IMR-90 (cell line): ENCODE measurements at regions not wholly inside any gene's neighbourhood (a gene's known extent, or its start where the extent isn't known, plus 50 kb on each side); places are given as distances from the start of the nearest gene placed in this dataset.

ENCODE experiments used
- ATAC-seq: fragments of 200-7000 bp; cut with Tn5 transposase; 2 replicates; pipeline ENCODE4 v1.9.1; 2020; ENCODE audit warnings: low read depth, mild to moderate bottlenecking, moderate library complexity
- BruUV-seq: library from RNA; stranded (reverse); fragments of 400-500 nt; replicated peaks from 2 replicates; lab custom pipeline; 2021; lab: Mats Ljungman, UMichigan
- CTCF ChIA-PET: fragments of 300-600 bp; formaldehyde crosslinking; extraction: SDS; loops from one replicate; lab custom pipeline; 2021; ENCODE audit warnings: antibody characterized with exemption; lab: Yijun Ruan, JAX
- POLR2A ChIA-PET: fragments of 300-600 bp; sonication (Branson Sonifier 250); formaldehyde crosslinking; loops from one replicate; lab custom pipeline; 2022; ENCODE audit warnings: antibody characterized with exemption; ENCODE audit not compliant: unreplicated experiment; lab: Charles Lee
- DNase-seq: peaks from one replicate; pipeline ENCODE4 v3.0.0; 2013
- H2AFZ ChIP-seq: replicated peaks from 2 replicates; pipeline ENCODE3; 2013; ENCODE audit warnings: low read length, mild to moderate bottlenecking; ENCODE audit not compliant: poor library complexity
- H2AK5ac ChIP-seq: 2 replicates; pipeline ENCODE4 v1.6.1; 2013; ENCODE audit warnings: low read depth, low read length, inconsistent platforms
- H2AK9ac ChIP-seq: replicated peaks from 2 replicates; pipeline ENCODE3; 2013; ENCODE audit warnings: mild to moderate bottlenecking, low read depth, low read length, moderate library complexity; ENCODE audit not compliant: poor library complexity
- H2BK120ac ChIP-seq: 2 replicates; pipeline ENCODE4 v1.6.1; 2013; ENCODE audit warnings: low read depth, low read length, inconsistent platforms
- H2BK15ac ChIP-seq: 3 replicates; pipeline ENCODE4 v1.6.1; 2013; ENCODE audit warnings: low read depth, low read length, inconsistent platforms
- H2BK20ac ChIP-seq: 2 replicates; pipeline ENCODE4 v1.6.1; 2013; ENCODE audit warnings: low read depth, mild to moderate bottlenecking, inconsistent platforms, low read length, moderate library complexity
- H2BK5ac ChIP-seq: 2 replicates; pipeline ENCODE4 v1.6.1; 2013; ENCODE audit warnings: mild to moderate bottlenecking, low read depth, low read length, inconsistent platforms; ENCODE audit not compliant: poor library complexity, severe bottlenecking
- H3K14ac ChIP-seq: replicated peaks from 2 replicates; pipeline ENCODE4 v1.6.1; 2013; ENCODE audit warnings: low read depth, low read length, inconsistent platforms
- H3K18ac ChIP-seq: 2 replicates; pipeline ENCODE4 v1.6.1; 2013; ENCODE audit warnings: low read depth, low read length, control low read depth
- H3K23ac ChIP-seq: 2 replicates; pipeline ENCODE4 v1.6.1; 2013; ENCODE audit warnings: low read depth, low read length, inconsistent platforms
- H3K27ac ChIP-seq: 2 replicates; pipeline ENCODE4 v1.5.1; 2013; ENCODE audit warnings: mild to moderate bottlenecking, control low read depth, low read length; ENCODE audit not compliant: insufficient read depth
- H3K27me3 ChIP-seq: 2 replicates; pipeline ENCODE4 v1.6.1; 2013; ENCODE audit warnings: low read length; ENCODE audit not compliant: control insufficient read depth, insufficient read depth
- H3K36me3 ChIP-seq: 2 replicates; pipeline ENCODE4 v1.6.1; 2013; ENCODE audit warnings: low read length, mixed read lengths; ENCODE audit not compliant: control insufficient read depth, insufficient read depth
- H3K4ac ChIP-seq: 2 replicates; pipeline ENCODE4 v1.6.1; 2013; ENCODE audit warnings: low read depth, low read length, inconsistent platforms
- H3K4me1 ChIP-seq: 2 replicates; pipeline ENCODE4 v1.6.1; 2013; ENCODE audit warnings: low read length, mixed read lengths; ENCODE audit not compliant: control insufficient read depth, insufficient read depth
- H3K4me2 ChIP-seq: 2 replicates; pipeline ENCODE4 v1.6.1; 2013; ENCODE audit warnings: low read depth, mild to moderate bottlenecking, control low read depth, low read length, moderate library complexity
- H3K4me3 ChIP-seq: 2 replicates; pipeline ENCODE4 v1.5.1; 2013; ENCODE audit warnings: low read depth, mild to moderate bottlenecking, control low read depth, low read length, moderate library complexity; ENCODE audit not compliant: insufficient read depth
- H3K56ac ChIP-seq: 2 replicates; pipeline ENCODE4 v1.6.1; 2013; ENCODE audit warnings: low read length, inconsistent platforms; ENCODE audit not compliant: insufficient read depth; ENCODE audit errors: extremely low read depth
- H3K79me1 ChIP-seq, 2 experiments: 2 replicates each; pipeline ENCODE4 v1.6.1; 2013; ENCODE audit warnings: low read length in 2 of 2, inconsistent platforms in 1 of 2, low read depth in 1 of 2
- H3K9ac ChIP-seq: 2 replicates; pipeline ENCODE4 v1.6.1; 2013; ENCODE audit warnings: low read depth, low read length, control low read depth
- H3K9me1 ChIP-seq: 2 replicates; pipeline ENCODE4 v1.6.1; 2013; ENCODE audit warnings: low read length, inconsistent platforms; ENCODE audit not compliant: insufficient read depth
- H3K9me3 ChIP-seq: 2 replicates; pipeline ENCODE4 v1.6.1; 2013; ENCODE audit warnings: low read length; ENCODE audit not compliant: control insufficient read depth, insufficient read depth
- H4K20me1 ChIP-seq: 2 replicates; pipeline ENCODE4 v1.6.1; 2013; ENCODE audit warnings: low read length, inconsistent platforms; ENCODE audit not compliant: insufficient read depth
- H4K5ac ChIP-seq: 2 replicates; pipeline ENCODE4 v1.6.1; 2013; ENCODE audit warnings: mild to moderate bottlenecking, low read depth, low read length, control low read depth
- H4K8ac ChIP-seq, 2 experiments: 2 replicates each; pipeline ENCODE4 v1.6.1; 2013; ENCODE audit warnings: low read depth in 2 of 2, low read length in 2 of 2, control low read depth in 1 of 2, inconsistent platforms in 1 of 2
- H4K91ac ChIP-seq: 2 replicates; pipeline ENCODE4 v1.6.1; 2013; ENCODE audit warnings: low read depth, low read length, inconsistent platforms; ENCODE audit not compliant: insufficient read depth
- BHLHE40 ChIP-seq: fragments of 150-350 bp; IDR thresholded peaks from 2 replicates; pipeline ENCODE4 v1.6.1; 2016; ENCODE audit warnings: mild to moderate bottlenecking, low read depth, low read length
- CEBPB ChIP-seq: IDR thresholded peaks from 2 replicates; pipeline ENCODE4 v1.6.1; 2012; ENCODE audit warnings: low read depth, low read length, improper control_type of control experiment
- FOS ChIP-seq: fragments of 150-350 bp; IDR thresholded peaks from 2 replicates; pipeline ENCODE4 v1.6.1; 2016; ENCODE audit warnings: low read depth, low read length
- MAFK ChIP-seq: IDR thresholded peaks from 2 replicates; pipeline ENCODE4 v1.6.1; 2012; ENCODE audit warnings: low read depth, low read length, improper control_type of control experiment
- MAZ ChIP-seq: IDR thresholded peaks from 2 replicates; pipeline ENCODE4 v1.6.1; 2012; ENCODE audit warnings: low read depth, mild to moderate bottlenecking, low read length, improper control_type of control experiment, moderate library complexity, borderline replicate concordance
- MXI1 ChIP-seq: IDR thresholded peaks from 2 replicates; pipeline ENCODE4 v1.6.1; 2012; ENCODE audit warnings: low read depth, mild to moderate bottlenecking, low read length, moderate library complexity, borderline replicate concordance
- NFE2L2 ChIP-seq: fragments of 150-350 bp; IDR thresholded peaks from 2 replicates; pipeline ENCODE4 v1.6.1; 2016; ENCODE audit warnings: low read depth, mild to moderate bottlenecking, low read length
- RAD21 ChIP-seq: IDR thresholded peaks from 2 replicates; pipeline ENCODE4 v1.6.1; 2012; ENCODE audit warnings: low read length, improper control_type of control experiment
- RCOR1 ChIP-seq: IDR thresholded peaks from 2 replicates; pipeline ENCODE4 v1.6.1; 2012; ENCODE audit warnings: mild to moderate bottlenecking, low read length, improper control_type of control experiment; ENCODE audit not compliant: insufficient replicate concordance
- SMC3 ChIP-seq: fragments of 150-350 bp; IDR thresholded peaks from 2 replicates; pipeline ENCODE4 v1.6.1; 2016; ENCODE audit warnings: low read depth, mild to moderate bottlenecking, antibody characterized with exemption, low read length, moderate library complexity
- WGBS, 2 experiments: methylation state at CpG; one replicate each; pipeline versions ENCODE4 v1.1.5 to v1.1.7; 2013; ENCODE audit warnings: missing lambda C conversion rate in 2 of 2; ENCODE audit not compliant: insufficient read length in 1 of 2; ENCODE audit errors: extremely low coverage in 2 of 2; 5-methylcytosine and 5-hydroxymethylcytosine counted together
- dilution Hi-C: fragments of 300-500 bp; cut with HindIII; formaldehyde crosslinking; loops from one replicate; pipeline ENCODE4 v1.14.3; 2018; ENCODE audit warnings: low sequenced_read_pairs; ENCODE audit not compliant: unreplicated experiment
- in situ Hi-C: fragments of 300-500 bp; cut with MboI; formaldehyde crosslinking; loops from 3 replicates; pipeline ENCODE4 v1.14.3; 2019; ENCODE audit warnings: low sequenced_read_pairs, inconsistent platforms, mixed read lengths
- intact Hi-C: fragments of 100-400 bp; cut with micrococcal nuclease; formaldehyde crosslinking; loops from 2 replicates; pipeline ENCODE4 v1.10.0; 2022

DNA sequence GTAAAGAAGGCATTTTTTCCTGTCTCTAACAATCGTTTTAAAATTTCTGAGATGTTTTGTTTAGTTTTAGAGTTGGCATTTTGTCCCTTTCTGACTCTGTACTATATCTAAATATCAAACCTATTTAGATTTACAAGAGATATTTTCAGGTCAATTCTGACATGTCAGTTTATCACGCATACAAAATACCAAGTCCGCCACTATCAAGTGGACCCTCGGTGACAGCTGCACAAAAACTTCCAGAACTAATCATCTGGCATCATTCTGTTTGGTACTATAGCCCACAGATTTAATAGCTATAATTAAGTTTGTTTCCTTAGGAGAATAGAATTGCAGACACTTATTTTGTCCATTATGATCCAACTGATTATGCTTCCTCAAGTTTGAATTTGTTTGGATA lies 1278.2 kb downstream of the CDH12 start:
- no TSS peak for BruUV-seq
- H2AK9ac ChIP-seq = no peak overlapping the region
- ChIA-PET CTCF (no interaction called here), POLR2A (no interaction called here)
- H3K27ac ChIP-seq = no peak overlapping the region
- H3K56ac ChIP-seq = no peak overlapping the region
- no peaks in the 10 kb centered on the region for H3K79me1 ChIP-seq
- in situ Hi-C loops (no loop called here), intact Hi-C loops (loop anchor here (5.0 kb wide), 1 partner anchor 1967 kb away; no protein-coding TSS in a partner anchor), dilution Hi-C loops (no loop called here)
- DNase-seq (no peak), ATAC-seq (no peak)
- no peaks in the 10 kb centered on the region for H3K9me1 ChIP-seq
- H4K5ac ChIP-seq = no peak overlapping the region
- H4K8ac ChIP-seq = no peak overlapping the region
- TF ChIP-seq BHLHE40 (no peak), RAD21 (no peak), MXI1 (no peak), CEBPB (no peak), NFE2L2 (no peak), RCOR1 (no peak), MAFK (no peak), FOS (no peak), SMC3 (no peak), MAZ (no peak)
- no peak overlapping the region for H2BK15ac ChIP-seq
- H2BK5ac ChIP-seq = no peak overlapping the region
- H3K23ac ChIP-seq = no peak overlapping the region
- no peak overlapping the region for H3K4ac ChIP-seq
- H3K4me2 ChIP-seq = no peak overlapping the region
- no peak overlapping the region for H3K4me3 ChIP-seq
- no peak overlapping the region for H2AK5ac ChIP-seq
- H3K9ac ChIP-seq = no peak overlapping the region
- no peak overlapping the region for H4K91ac ChIP-seq
- no peaks in the 10 kb centered on the region for H3K4me1 ChIP-seq
- no peak overlapping the region for H2BK120ac ChIP-seq
- no peak overlapping the region for H2AFZ ChIP-seq
- no peak overlapping the region for H3K14ac ChIP-seq
- H4K20me1 ChIP-seq = no peaks in the 10 kb centered on the region
- H3K9me3 ChIP-seq = no peaks in the 10 kb centered on the region
- H3K36me3 ChIP-seq = no peaks in the 10 kb centered on the region
- no peak overlapping the region for H3K18ac ChIP-seq
- no CpG with 5 or more reads among the region's 4 CpGs for WGBS, 2 experiments
- H3K27me3 ChIP-seq = no peaks in the 10 kb centered on the region
- H2BK20ac ChIP-seq = no peak overlapping the region
